ENCODE measurements at regions not wholly inside any gene's neighbourhood (a gene's known extent, or its start where the extent isn't known, plus 50 kb on each side); places are given as distances from the start of the nearest gene placed in this dataset.

DNA sequence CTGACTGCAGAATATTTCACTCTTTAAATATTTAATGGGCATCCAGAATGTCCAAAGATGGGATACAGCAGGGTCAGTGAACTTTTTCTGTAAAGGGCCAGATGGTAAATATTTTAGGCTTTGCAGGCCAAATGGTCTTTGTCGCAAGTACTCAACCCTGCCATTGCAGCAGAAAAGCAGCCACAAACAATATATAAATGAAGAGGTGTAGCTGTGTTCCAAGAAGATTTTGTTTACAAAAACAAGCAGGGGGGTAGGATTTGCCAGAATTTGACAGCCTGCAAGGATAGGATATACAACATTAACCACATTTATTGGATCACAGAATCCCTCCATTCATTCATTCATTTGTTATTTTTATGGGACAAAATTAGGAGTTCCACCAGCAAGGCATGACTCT lies 435.0 kb upstream of the DYNLRB2 start:
- no peaks in the 10 kb centered on the region for H4K20me1 ChIP-seq (ENCODE audit: control insufficient read depth, insufficient read depth, low read length, poor library complexity, severe bottlenecking)
- ChIA-PET CTCF (no interaction called here), POLR2A (no interaction called here)
- H2AFZ ChIP-seq (ENCODE audit: insufficient read depth, low read depth, low read length, poor library complexity, severe bottlenecking): no peak overlapping the region
- H3K9ac ChIP-seq (ENCODE audit: low read length): no peak overlapping the region
- Mint-ChIP-seq H3K4me3 (no peak overlapping the region), H3K4me1 (no peaks in the 10 kb centered on the region), H3K27ac (no peak overlapping the region), H3K9me3 (ENCODE audit: insufficient read depth) (peaks cover 4% of the 10 kb centered on the region), H3K27me3 (peaks cover 23% of the 10 kb centered on the region)
- no peak for DNase-seq
- H3K4me3 ChIP-seq (ENCODE audit: control extremely low read depth in 1 of 5, extremely low read depth in 1 of 5, insufficient read depth in 1 of 5, low read depth in 2 of 5, low read length in 4 of 5): no peak overlapping the region
- no peak for TF ChIP-seq EZH2 (IDR thresholded peaks at IDR 0.05; ENCODE audit: borderline replicate concordance, insufficient read depth, low read depth, low read length, poor library complexity, severe bottlenecking)
- TF ChIP-seq, protein P1, sequence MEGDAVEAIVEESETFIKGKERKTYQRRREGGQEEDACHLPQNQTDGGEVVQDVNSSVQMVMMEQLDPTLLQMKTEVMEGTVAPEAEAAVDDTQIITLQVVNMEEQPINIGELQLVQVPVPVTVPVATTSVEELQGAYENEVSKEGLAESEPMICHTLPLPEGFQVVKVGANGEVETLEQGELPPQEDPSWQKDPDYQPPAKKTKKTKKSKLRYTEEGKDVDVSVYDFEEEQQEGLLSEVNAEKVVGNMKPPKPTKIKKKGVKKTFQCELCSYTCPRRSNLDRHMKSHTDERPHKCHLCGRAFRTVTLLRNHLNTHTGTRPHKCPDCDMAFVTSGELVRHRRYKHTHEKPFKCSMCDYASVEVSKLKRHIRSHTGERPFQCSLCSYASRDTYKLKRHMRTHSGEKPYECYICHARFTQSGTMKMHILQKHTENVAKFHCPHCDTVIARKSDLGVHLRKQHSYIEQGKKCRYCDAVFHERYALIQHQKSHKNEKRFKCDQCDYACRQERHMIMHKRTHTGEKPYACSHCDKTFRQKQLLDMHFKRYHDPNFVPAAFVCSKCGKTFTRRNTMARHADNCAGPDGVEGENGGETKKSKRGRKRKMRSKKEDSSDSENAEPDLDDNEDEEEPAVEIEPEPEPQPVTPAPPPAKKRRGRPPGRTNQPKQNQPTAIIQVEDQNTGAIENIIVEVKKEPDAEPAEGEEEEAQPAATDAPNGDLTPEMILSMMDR (IDR thresholded peaks at IDR 0.05): no peak
- H3K27ac ChIP-seq (ENCODE audit: low read length in 2 of 2): no peak overlapping the region
- intact Hi-C loops (cut with micrococcal nuclease): no loop called here
- no peaks in the 10 kb centered on the region for H3K79me2 ChIP-seq (ENCODE audit: control insufficient read depth, insufficient read depth, low read length)
- no peaks in the 10 kb centered on the region for H3K27me3 ChIP-seq (replicated peaks in 1 of 4; ENCODE audit: control extremely low read depth in 1 of 4, control insufficient read depth in 3 of 4, insufficient read depth in 4 of 4, low read length in 3 of 4)
- WGBS (ENCODE audit: insufficient coverage): no CpG with 5 or more reads among the region's 1 CpG
- no peak overlapping the region for H3K4me2 ChIP-seq (replicated peaks; ENCODE audit: low read depth, low read length, poor library complexity, severe bottlenecking)
- no peaks in the 10 kb centered on the region for H3K9me3 ChIP-seq (ENCODE audit: control extremely low read depth in 1 of 3, control insufficient read depth in 2 of 3, insufficient read depth in 1 of 3, low read length in 2 of 3)
- H3K36me3 ChIP-seq (replicated peaks in 1 of 2; ENCODE audit: control extremely low read depth in 1 of 2, control insufficient read depth in 1 of 2, extremely low read depth in 1 of 2, insufficient read depth in 2 of 2, low read length in 1 of 2): no peaks in the 10 kb centered on the region
- no peaks in the 10 kb centered on the region for H3K4me1 ChIP-seq (ENCODE audit: control insufficient read depth in 2 of 2, insufficient read depth in 2 of 2, low read length in 2 of 2)
- ATAC-seq (ENCODE audit: low read depth): no peak

DNA sequence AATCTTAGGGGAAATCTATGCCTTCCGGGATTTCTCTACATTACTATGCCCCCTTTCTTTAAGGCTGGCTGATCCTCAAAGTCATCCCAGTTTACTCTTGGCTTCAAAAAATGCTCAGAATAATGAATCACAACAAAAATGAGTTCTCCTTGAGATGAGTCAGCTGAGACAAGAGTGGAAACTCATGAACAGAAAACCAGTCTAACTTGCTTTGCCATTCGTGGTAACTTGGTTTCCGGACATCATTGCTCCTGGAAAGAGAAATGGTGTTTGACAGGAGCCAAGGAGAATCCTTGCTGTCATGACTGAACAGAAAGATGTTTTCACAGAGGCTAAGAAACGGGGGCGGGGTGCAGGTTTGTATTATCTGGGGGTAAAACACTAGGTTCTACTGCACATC lies 435.6 kb upstream of the DYNLRB2 start:
- H3K9ac ChIP-seq (ENCODE audit: low read length): no peak overlapping the region
- H3K4me1 ChIP-seq (ENCODE audit: control insufficient read depth in 2 of 2, insufficient read depth in 2 of 2, low read length in 2 of 2): no peaks in the 10 kb centered on the region
- ChIA-PET CTCF (no interaction called here), POLR2A (no interaction called here)
- WGBS (ENCODE audit: insufficient coverage): 92% methylated on average over 4 of the region's 5 CpGs
- Mint-ChIP-seq H3K4me3 (no peak overlapping the region), H3K4me1 (no peaks in the 10 kb centered on the region), H3K9me3 (ENCODE audit: insufficient read depth) (peaks cover 4% of the 10 kb centered on the region), H3K27ac (no peak overlapping the region), H3K27me3 (peaks cover 23% of the 10 kb centered on the region)
- no peaks in the 10 kb centered on the region for H3K27me3 ChIP-seq (replicated peaks in 1 of 4; ENCODE audit: control extremely low read depth in 1 of 4, control insufficient read depth in 3 of 4, insufficient read depth in 4 of 4, low read length in 3 of 4)
- H3K27ac ChIP-seq (ENCODE audit: low read length in 2 of 2): no peak overlapping the region
- no peaks in the 10 kb centered on the region for H3K79me2 ChIP-seq (ENCODE audit: control insufficient read depth, insufficient read depth, low read length)
- no peak for ATAC-seq (ENCODE audit: low read depth)
- no peak overlapping the region for H3K4me3 ChIP-seq (ENCODE audit: control extremely low read depth in 1 of 5, extremely low read depth in 1 of 5, insufficient read depth in 1 of 5, low read depth in 2 of 5, low read length in 4 of 5)
- DNase-seq: no peak
- no peaks in the 10 kb centered on the region for H3K36me3 ChIP-seq (replicated peaks in 1 of 2; ENCODE audit: control extremely low read depth in 1 of 2, control insufficient read depth in 1 of 2, extremely low read depth in 1 of 2, insufficient read depth in 2 of 2, low read length in 1 of 2)
- no peaks in the 10 kb centered on the region for H3K9me3 ChIP-seq (ENCODE audit: control extremely low read depth in 1 of 3, control insufficient read depth in 2 of 3, insufficient read depth in 1 of 3, low read length in 2 of 3)
- H4K20me1 ChIP-seq (ENCODE audit: control insufficient read depth, insufficient read depth, low read length, poor library complexity, severe bottlenecking): no peaks in the 10 kb centered on the region
- no peak overlapping the region for H3K4me2 ChIP-seq (replicated peaks; ENCODE audit: low read depth, low read length, poor library complexity, severe bottlenecking)
- H2AFZ ChIP-seq (ENCODE audit: insufficient read depth, low read depth, low read length, poor library complexity, severe bottlenecking): no peak overlapping the region
- intact Hi-C loops (cut with micrococcal nuclease): no loop called here
- no peak for TF ChIP-seq EZH2 (IDR thresholded peaks at IDR 0.05; ENCODE audit: borderline replicate concordance, insufficient read depth, low read depth, low read length, poor library complexity, severe bottlenecking)
- TF ChIP-seq, protein P1 (IDR thresholded peaks at IDR 0.05): no peak
